Stimulated activated CD4-positive, alpha-beta T cell treated with anti-CD3 and anti-CD28 coated beads, Interleukin-12 subunit alpha, Interleukin-12 subunit beta, amount 100 ng/mL, for 24 hours (primary cell): ENCODE measurements at regions not wholly inside any gene's neighbourhood (a gene's known extent, or its start where the extent isn't known, plus 50 kb on each side); places are given as distances from the start of the nearest gene placed in this dataset.

Experiments used
- DNase-seq, 2 experiments: peaks; one replicate each; pipeline ENCODE4 v3.0.0-alpha.2; 2020; ENCODE audit warnings: low read depth in 2 of 2

GRCh38 chr14:38512236-38512635, 256.3 kb upstream of the CLEC14A start:
- no peak for DNase-seq

DNA sequence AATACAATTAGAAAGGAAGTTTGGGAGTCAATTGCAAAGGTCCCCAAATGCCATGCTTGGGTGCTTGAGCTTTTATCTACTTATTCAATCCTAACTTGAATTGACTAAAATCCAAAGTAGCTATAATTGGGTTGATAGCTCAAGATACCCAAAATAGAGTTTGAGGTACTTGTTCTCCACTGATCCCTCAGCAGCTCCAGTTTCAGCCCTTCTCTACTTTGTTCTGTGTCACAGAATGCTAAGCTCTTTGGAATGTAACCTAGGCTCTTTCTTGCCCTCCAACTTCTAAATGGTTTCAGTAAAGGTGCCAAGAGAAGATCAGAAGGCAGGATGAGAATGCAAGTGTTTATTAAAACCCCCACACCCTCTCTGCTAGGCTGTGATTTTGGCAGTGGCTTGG, 251.4 kb upstream of the CLEC14A start:
- no peak for DNase-seq

- DNase-seq = no peak
These were observed 250.0 kb upstream of the CLEC14A start for GRCh38 chr14:38505973-38506249.

DNA sequence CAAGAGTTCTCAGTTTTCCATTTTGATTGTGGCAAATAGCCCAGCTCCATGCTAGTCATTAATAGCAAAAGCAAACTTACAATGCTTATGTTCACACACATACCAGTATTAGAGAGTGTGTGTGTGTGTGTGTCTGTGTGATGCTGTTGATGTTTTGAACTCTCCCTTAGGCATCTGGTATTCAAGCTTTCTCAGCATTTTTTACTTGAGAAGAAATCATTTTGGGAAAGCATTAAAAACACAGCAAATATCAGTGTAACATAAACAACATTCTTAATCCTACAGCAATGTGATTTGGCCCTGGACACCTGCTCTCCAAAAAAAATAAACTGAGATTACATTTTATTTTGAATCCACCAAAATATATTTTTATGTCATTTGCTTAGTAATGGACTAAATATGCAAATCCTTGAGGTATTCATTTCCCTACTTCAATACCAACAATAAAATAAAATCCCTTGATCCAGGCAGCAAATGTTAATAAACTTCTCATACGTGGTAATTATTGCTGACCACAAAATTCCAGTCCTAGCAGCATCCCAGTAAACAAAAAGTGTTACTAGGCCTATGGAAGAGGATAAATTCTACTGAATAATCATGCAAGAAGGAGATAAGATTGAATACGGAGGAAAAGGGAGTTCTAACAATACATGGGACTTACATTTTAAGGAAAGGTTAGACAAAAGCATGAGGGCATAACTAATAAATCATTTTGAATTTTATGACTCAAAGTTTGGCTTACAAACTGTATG, 249.5 kb upstream of the CLEC14A start:
- no peak for DNase-seq

DNA sequence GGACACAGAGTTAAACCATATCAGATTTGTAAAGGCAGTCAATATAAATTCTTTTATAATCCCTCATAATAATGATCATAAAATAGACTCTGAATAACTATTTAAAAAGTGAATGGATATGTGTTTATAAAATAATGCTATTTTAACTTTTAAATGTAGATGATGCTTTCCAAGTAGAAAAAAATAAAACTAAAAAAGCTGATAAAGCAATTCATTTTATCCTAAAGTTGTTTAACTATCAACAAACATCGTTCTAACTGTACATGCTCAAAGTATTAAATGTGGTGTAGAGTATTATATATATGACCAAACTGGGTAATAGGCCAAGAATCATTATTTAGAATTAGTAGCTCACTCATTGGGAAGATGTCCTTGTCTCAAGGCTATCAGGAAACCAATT, 248.3 kb upstream of the CLEC14A start:
- no peak for DNase-seq

DNA sequence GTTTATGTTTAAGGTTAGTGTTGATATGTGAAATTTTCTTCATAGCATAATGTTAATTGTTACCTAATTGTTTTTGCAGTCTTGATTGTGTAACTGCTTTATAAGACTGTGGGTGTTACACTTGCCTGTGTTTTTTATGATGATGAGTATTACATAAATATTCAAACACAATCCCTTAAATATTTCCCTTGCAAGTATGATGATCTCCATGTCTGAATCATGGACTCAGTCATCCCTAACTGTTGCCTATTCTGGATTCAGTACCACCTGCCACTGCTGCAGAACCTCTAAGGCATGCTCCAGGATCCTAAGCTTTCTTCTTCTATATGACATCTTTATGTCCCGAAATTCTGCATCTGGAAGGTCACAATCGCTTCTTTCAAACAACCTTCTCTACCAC, 246.3 kb upstream of the CLEC14A start:
- no peak for DNase-seq

DNA sequence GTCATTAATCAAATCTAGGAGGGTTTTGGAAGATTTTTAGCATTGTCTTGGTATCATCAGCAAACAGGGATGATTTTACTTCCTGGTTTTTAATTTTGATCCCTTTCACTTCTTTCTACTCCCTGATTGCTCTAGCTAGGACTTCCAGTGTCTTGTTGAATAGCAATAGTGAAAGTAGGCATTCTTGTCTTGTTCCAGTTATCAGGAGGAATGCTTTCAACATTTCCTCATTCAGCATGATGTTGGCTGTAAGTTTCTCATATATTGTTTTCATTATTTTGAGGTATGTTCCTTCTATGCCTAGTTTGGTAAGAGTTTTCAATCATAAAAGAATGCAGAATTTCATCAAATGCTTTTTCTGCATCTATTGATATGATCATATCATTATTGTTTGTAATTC, 244.2 kb upstream of the CLEC14A start:
- no peak for DNase-seq

GRCh38 chr14:38496092-38496491, 240.2 kb upstream of the CLEC14A start:
- no peak for DNase-seq

DNA sequence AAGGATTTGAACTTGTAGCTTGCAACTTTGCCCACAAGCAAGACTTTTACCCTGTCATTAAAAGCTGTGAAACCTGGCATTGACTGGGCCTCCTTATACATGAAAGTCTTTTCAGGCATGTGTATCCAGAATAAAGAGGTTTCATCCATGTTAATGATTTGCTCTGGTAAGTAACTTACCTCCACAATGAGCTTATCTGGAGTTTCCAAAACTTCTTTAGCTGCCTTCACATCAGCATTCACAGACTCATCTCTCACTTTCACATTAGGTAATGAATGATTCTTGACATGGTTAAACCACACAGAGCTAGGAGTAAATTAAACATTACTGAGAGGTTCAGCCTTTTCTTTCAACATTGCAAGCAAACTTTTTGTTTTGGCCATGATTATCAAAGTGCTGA, 234.4 kb upstream of the CLEC14A start:
- DNase-seq = no peak

- DNase-seq = no peak
These were observed 229.1 kb upstream of the CLEC14A start for GRCh38 chr14:38485026-38485425.

GRCh38 chr14:38481952-38482678, 226.2 kb upstream of the CLEC14A start:
- no peak for DNase-seq

GRCh38 chr14:38469156-38469555, 213.3 kb upstream of the CLEC14A start:
- DNase-seq = no peak

DNA sequence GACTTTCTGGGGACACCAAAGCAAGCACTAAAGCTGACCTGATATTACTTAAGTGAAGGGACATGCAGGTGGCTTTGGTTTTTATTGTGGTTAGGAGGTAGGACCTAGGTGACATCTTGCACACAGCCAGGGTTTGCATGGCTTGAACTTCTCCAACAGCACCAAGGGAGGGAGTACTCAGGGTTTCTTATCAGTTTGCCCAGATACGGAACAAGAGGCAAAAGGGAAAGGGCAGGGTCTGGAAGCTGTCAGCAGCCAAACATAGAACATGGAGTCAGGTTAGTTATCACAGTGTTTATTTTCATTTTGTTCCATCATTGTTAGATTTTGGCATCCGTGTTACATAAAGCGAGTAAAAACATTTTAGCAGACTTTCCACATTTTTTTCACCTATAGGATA, 186.3 kb upstream of the CLEC14A start:
- DNase-seq = no peak

GRCh38 chr14:38432186-38432585, 176.3 kb upstream of the CLEC14A start:
- no peak for DNase-seq

DNA sequence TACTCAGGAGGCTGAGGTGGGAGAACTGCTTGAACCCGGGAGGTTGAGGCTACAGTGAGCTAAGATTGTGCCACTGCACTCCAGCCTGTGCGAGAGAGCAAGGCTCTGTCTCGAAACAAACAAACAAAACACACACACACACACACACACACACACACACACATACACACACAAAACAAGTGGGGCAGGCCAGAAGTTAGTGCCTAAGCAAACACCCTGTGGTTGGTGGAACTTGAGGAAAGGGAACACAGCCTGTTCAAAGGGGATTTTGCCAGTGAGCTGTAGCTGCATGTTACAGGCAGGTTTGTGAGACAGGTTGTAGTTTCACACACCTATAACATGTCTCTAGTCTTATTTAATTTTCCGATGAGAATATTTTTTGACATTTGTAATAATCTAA, 175.3 kb upstream of the CLEC14A start:
- DNase-seq = no peak

GRCh38 chr14:38430522-38430921, 174.6 kb upstream of the CLEC14A start:
- no peak for DNase-seq

GRCh38 chr14:38425324-38425976, 169.6 kb upstream of the CLEC14A start:
- no peak for DNase-seq

DNA sequence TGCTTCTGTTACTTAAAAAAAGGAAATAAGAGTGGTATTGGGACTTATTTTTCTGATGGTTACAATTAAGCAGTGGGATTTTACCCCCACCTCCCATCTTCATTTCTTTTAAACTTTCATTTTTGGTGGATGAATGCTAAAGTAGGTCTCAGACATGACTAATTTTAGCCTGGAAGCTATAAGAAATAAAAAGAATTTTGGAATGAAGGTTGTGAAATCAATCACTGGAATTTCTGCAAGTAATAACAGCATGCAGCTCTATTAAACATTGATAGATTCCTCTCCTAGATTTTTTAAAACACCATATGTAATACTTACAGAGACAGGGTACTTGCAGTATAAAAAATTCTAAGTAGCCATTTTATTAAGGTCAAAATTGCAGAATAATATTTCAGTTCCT, 164.2 kb upstream of the CLEC14A start:
- no peak for DNase-seq

- DNase-seq = no peak
These were observed 163.7 kb upstream of the CLEC14A start for GRCh38 chr14:38419579-38419978.

GRCh38 chr14:38412654-38413053, 156.8 kb upstream of the CLEC14A start:
- no peak for DNase-seq

- no peak for DNase-seq
These were observed 154.5 kb upstream of the CLEC14A start for GRCh38 chr14:38410442-38410841.

DNA sequence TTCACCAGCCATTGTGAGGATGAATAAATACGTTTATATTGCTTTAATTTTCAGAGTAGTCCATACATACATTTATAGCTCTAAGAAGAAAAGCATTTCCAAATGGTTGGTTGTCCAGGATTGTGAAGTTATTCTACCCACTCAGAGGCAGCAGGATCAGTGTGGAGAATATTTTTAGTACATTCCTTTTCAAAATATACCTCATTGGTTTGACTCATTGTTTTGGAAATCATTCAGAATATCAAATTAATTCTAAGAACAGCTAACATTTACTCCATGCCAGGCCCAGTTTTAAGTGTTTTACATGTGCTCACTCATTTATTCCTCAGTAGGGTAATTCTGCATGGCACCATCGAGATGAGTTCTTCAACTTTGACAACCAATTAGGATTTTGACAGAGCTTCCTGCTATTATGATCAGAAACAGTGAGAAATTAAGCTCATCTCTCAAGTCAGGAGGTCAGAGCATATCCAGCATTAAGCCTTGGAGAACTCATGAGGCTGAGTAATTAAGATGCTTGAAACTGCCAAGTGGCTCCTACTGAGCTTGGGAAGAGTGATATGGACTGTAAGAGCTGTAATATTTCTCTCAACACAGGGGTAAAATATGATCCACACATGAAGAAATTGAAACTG, 153.3 kb upstream of the CLEC14A start:
- no peak for DNase-seq
